Hepatocyte (in vitro differentiated cells): ENCODE measurements at regions not wholly inside any gene's neighbourhood (a gene's known extent, or its start where the extent isn't known, plus 50 kb on each side); places are given as distances from the start of the nearest gene placed in this dataset.

ENCODE experiments used
- DNase-seq: peaks from one replicate; pipeline ENCODE4 v3.0.0-alpha.2; 2016; ENCODE audit warnings: low spot score
- H2AFZ ChIP-seq: fragments of 200-600 bp; sonication (generic); 2 replicates; pipeline ENCODE4 v1.6.0; 2016; ENCODE audit warnings: antibody characterized with exemption, mild to moderate bottlenecking
- H3K27ac ChIP-seq: fragments of 200-600 bp; sonication (generic); 2 replicates; pipeline ENCODE4 v1.5.1; 2016; ENCODE audit warnings: mild to moderate bottlenecking
- H3K27me3 ChIP-seq: fragments of 200-600 bp; sonication (generic); 2 replicates; pipeline ENCODE4 v1.6.1; 2016
- H3K36me3 ChIP-seq: fragments of 200-600 bp; sonication (generic); replicated peaks from 2 replicates; pipeline ENCODE4 v1.5.1; 2016; ENCODE audit warnings: low read depth; ENCODE audit not compliant: insufficient read depth
- H3K4me1 ChIP-seq: fragments of 200-600 bp; sonication (generic); 2 replicates; pipeline ENCODE4 v1.5.1; 2016; ENCODE audit warnings: mild to moderate bottlenecking, moderate library complexity; ENCODE audit not compliant: insufficient read depth
- H3K4me2 ChIP-seq: fragments of 200-600 bp; sonication (generic); 2 replicates; pipeline ENCODE4 v1.6.0; 2016
- H3K4me3 ChIP-seq: fragments of 200-600 bp; sonication (generic); 2 replicates; pipeline ENCODE4 v1.5.1; 2016; ENCODE audit warnings: mild to moderate bottlenecking
- H3K79me2 ChIP-seq: fragments of 200-600 bp; sonication (generic); 2 replicates; pipeline ENCODE4 v1.6.0; 2017; ENCODE audit warnings: mild to moderate bottlenecking
- H3K9me2 ChIP-seq: fragments of 200-600 bp; sonication (generic); replicated peaks from 2 replicates; pipeline ENCODE4 v1.6.0; 2017; ENCODE audit warnings: mild to moderate bottlenecking; ENCODE audit not compliant: insufficient read depth
- H3K9me3 ChIP-seq: fragments of 200-600 bp; sonication (generic); 2 replicates; pipeline ENCODE4 v1.5.1; 2016; ENCODE audit warnings: low read depth, mild to moderate bottlenecking
- H4K20me1 ChIP-seq: fragments of 200-600 bp; sonication (generic); 2 replicates; pipeline ENCODE4 v1.6.0; 2016; ENCODE audit warnings: mild to moderate bottlenecking; ENCODE audit not compliant: insufficient read depth, poor library complexity, severe bottlenecking
- CTCF ChIP-seq: fragments of 200-600 bp; sonication (generic); IDR thresholded peaks from 2 replicates; pipeline ENCODE4 v1.5.1; 2016; ENCODE audit warnings: antibody characterized with exemption, mild to moderate bottlenecking; ENCODE audit not compliant: poor library complexity
- EZH2 ChIP-seq: fragments of 200-600 bp; sonication (generic); IDR thresholded peaks from 2 replicates; pipeline ENCODE4 v1.6.1; 2016; ENCODE audit warnings: antibody characterized with exemption, mild to moderate bottlenecking, borderline replicate concordance
- EZH2phosphoT487 ChIP-seq: fragments of 200-600 bp; sonication (generic); IDR thresholded peaks from one replicate; pipeline ENCODE4 v1.6.1; 2018; ENCODE audit warnings: antibody characterized with exemption, mild to moderate bottlenecking, low read depth, moderate library complexity; ENCODE audit not compliant: unreplicated experiment, severe bottlenecking
- WGBS: methylation state at CpG from one replicate; pipeline ENCODE4 v1.1.6; 2016; ENCODE audit warnings: low lambda C conversion rate; ENCODE audit errors: missing lambda C conversion rate; 5-methylcytosine and 5-hydroxymethylcytosine counted together

- H3K9me3 ChIP-seq: no peaks in the 10 kb centered on the region
- DNase-seq: no peak
- TF ChIP-seq EZH2phosphoT487 (no peak), CTCF (no peak), EZH2 (no peak)
- H3K4me1 ChIP-seq: no peaks in the 10 kb centered on the region
- no peaks in the 10 kb centered on the region for H3K79me2 ChIP-seq
- H3K4me2 ChIP-seq: no peak overlapping the region
- 76% methylated on average over 7 of the region's 7 CpGs for WGBS
- no peaks in the 10 kb centered on the region for H3K36me3 ChIP-seq
- H3K27me3 ChIP-seq: no peaks in the 10 kb centered on the region
- no peak overlapping the region for H3K4me3 ChIP-seq
- H3K9me2 ChIP-seq: no peaks in the 10 kb centered on the region
- H3K27ac ChIP-seq: no peak overlapping the region
- H4K20me1 ChIP-seq: no peaks in the 10 kb centered on the region
- H2AFZ ChIP-seq: no peak overlapping the region
These were observed 118.8 kb downstream of the SKIDA1 start for GRCh38 chr10:21406595-21407193.

DNA sequence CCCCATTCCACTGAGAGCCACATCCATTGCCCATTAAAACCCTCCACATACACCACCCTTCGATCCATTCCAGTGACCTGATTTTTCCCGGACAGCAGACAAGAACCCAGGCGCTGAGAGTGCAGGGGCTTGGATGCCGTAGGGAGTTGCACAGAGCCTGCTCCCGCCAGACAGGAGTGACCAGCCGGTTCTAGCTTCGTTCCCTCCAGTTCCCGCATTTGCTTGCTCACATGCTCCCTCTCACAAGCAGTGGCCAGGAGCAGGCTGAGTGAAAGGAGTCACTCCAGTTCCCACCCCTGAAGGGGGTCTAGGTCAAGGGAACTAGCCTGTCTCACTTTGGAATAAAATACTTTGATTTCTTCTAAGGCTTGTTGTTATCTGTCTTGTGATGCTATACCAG, 119.5 kb downstream of the SKIDA1 start:
- H3K36me3 ChIP-seq: no peaks in the 10 kb centered on the region
- H3K9me3 ChIP-seq: no peaks in the 10 kb centered on the region
- no peaks in the 10 kb centered on the region for H3K27me3 ChIP-seq
- H3K4me3 ChIP-seq: no peak overlapping the region
- DNase-seq: no peak
- H4K20me1 ChIP-seq: no peaks in the 10 kb centered on the region
- no peak overlapping the region for H3K27ac ChIP-seq
- no peaks in the 10 kb centered on the region for H3K79me2 ChIP-seq
- 91% methylated on average over 8 of the region's 8 CpGs for WGBS
- no peak overlapping the region for H2AFZ ChIP-seq
- H3K4me2 ChIP-seq: no peak overlapping the region
- no peaks in the 10 kb centered on the region for H3K4me1 ChIP-seq
- TF ChIP-seq CTCF (no peak), EZH2phosphoT487 (no peak), EZH2 (no peak)
- no peaks in the 10 kb centered on the region for H3K9me2 ChIP-seq

DNA sequence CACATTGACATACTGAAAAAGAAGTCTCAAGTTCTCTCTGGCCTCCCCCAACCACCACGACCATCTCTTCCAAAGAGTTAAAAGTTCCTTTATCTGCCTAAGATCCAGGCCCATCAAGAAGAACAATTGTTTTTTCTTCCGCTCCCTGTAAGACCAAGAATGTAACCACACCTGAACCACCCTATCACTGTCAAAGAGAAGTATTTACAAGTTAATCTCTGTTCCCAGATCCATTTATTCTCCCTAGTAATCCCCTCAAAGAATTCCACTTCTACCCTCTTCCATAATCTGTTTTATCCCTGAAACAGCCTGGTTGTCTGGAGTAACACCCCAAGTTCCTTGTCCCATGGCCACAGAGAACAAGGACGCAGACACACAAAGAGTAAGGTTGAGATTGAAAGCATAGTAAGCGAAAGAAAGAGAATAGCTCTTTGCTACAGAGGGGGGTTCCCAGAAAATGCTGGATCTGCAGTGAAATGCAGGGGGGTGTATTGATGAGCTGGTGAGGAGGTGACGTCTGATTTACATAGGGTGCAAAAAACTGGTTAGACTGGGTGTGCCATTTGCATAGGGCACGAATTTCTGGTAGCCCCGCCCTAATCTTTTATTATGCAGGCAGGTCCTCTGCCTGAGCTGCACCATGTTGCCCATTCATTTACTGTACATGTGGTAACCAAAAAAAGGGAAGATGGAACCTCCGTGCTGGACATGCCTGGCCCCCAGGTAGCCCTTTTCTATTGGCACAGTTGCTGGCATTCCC, 122.0 kb downstream of the SKIDA1 start:
- Histone ChIP-seq H3K9me3 (no peaks in the 10 kb centered on the region), H3K27me3 (no peaks in the 10 kb centered on the region), H3K9me2 (no peaks in the 10 kb centered on the region), H2AFZ (no peak overlapping the region), H4K20me1 (no peaks in the 10 kb centered on the region), H3K79me2 (no peaks in the 10 kb centered on the region), H3K4me1 (peaks cover 9% of the 10 kb centered on the region), H3K4me3 (no peak overlapping the region), H3K36me3 (no peaks in the 10 kb centered on the region), H3K4me2 (no peak overlapping the region), H3K27ac (no peak overlapping the region)
- TF ChIP-seq EZH2phosphoT487 (no peak), EZH2 (no peak), CTCF (no peak)
- no peak for DNase-seq
- 81% methylated on average over 8 of the region's 8 CpGs for WGBS
